ENCODE measurements at regions not wholly inside any gene's neighbourhood (a gene's known extent, or its start where the extent isn't known, plus 50 kb on each side); places are given as distances from the start of the nearest gene placed in this dataset.
A peak's percentile ranks its signal among the peaks of the same experiment; 100 is the strongest.

- Mint-ChIP-seq H3K36me3 (ENCODE audit: unreplicated experiment) (no peaks in the 10 kb centered on the region), H3K27ac (ENCODE audit: unreplicated experiment) (no peak overlapping the region), H3K9me3 (ENCODE audit: unreplicated experiment) (no peaks in the 10 kb centered on the region), H3K4me3 (ENCODE audit: unreplicated experiment) (no peak overlapping the region), H3K27me3 (ENCODE audit: unreplicated experiment) (peaks cover 2% of the 10 kb centered on the region), H3K4me1 (ENCODE audit: unreplicated experiment) (no peaks in the 10 kb centered on the region)
- peak; percentile 16 for TF ChIP-seq CTCF (IDR thresholded peaks at IDR 0.05)
- no peak for DNase-seq (ENCODE audit: extremely low spot score, unreplicated experiment)
These were observed 482.8 kb upstream of the TBX3 start for GRCh38 chr12:115166698-115167315.

- no peaks in the 10 kb centered on the region for H3K4me1 Mint-ChIP-seq (ENCODE audit: unreplicated experiment)
- no peaks in the 10 kb centered on the region for H3K9me3 Mint-ChIP-seq (ENCODE audit: unreplicated experiment)
- H3K4me3 Mint-ChIP-seq (ENCODE audit: unreplicated experiment): no peak overlapping the region
- no peak overlapping the region for H3K27ac Mint-ChIP-seq (ENCODE audit: unreplicated experiment)
- H3K36me3 Mint-ChIP-seq (ENCODE audit: unreplicated experiment): no peaks in the 10 kb centered on the region
- no peaks in the 10 kb centered on the region for H3K27me3 Mint-ChIP-seq (ENCODE audit: unreplicated experiment)
- no peak for TF ChIP-seq CTCF (IDR thresholded peaks at IDR 0.05)
- DNase-seq (ENCODE audit: extremely low spot score, unreplicated experiment): no peak
These were observed 479.7 kb upstream of the TBX3 start for GRCh38 chr12:115163710-115164109.

GRCh38 chr12:115160271-115161128 is 476.5 kb upstream of the TBX3 start:
- no peak for TF ChIP-seq CTCF (IDR thresholded peaks at IDR 0.05)
- Mint-ChIP-seq H3K4me3 (ENCODE audit: unreplicated experiment) (no peak overlapping the region), H3K27me3 (ENCODE audit: unreplicated experiment) (no peaks in the 10 kb centered on the region), H3K27ac (ENCODE audit: unreplicated experiment) (no peak overlapping the region), H3K36me3 (ENCODE audit: unreplicated experiment) (no peaks in the 10 kb centered on the region), H3K4me1 (ENCODE audit: unreplicated experiment) (no peaks in the 10 kb centered on the region), H3K9me3 (ENCODE audit: unreplicated experiment) (no peaks in the 10 kb centered on the region)
- DNase-seq (ENCODE audit: extremely low spot score, unreplicated experiment): no peak

DNA sequence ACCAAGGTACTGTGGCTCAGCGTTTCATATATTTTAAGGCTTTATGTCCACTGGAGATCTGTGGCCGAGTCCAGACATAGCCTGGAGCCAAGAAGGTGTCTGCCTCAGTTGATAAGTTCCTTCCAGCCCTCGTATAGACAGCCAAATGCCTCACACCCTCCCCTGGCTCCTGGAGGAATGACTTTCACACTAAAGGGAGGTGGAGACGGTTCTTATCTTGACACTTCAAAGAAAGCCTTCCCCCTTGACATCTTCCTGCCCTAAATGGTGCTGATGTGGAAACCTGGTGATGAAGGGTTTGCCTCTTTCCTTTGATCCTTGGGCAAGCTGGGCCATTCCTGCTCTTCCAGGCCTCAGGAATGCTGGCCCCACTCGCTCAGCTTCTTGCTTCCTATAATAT is 474.8 kb upstream of the TBX3 start:
- peaks cover 4% of the 10 kb centered on the region for H3K9me3 Mint-ChIP-seq (ENCODE audit: unreplicated experiment)
- no peaks in the 10 kb centered on the region for H3K27me3 Mint-ChIP-seq (ENCODE audit: unreplicated experiment)
- no peak overlapping the region for H3K27ac Mint-ChIP-seq (ENCODE audit: unreplicated experiment)
- H3K36me3 Mint-ChIP-seq (ENCODE audit: unreplicated experiment): no peaks in the 10 kb centered on the region
- DNase-seq (ENCODE audit: extremely low spot score, unreplicated experiment): no peak
- TF ChIP-seq CTCF (IDR thresholded peaks at IDR 0.05): no peak
- H3K4me1 Mint-ChIP-seq (ENCODE audit: unreplicated experiment): no peaks in the 10 kb centered on the region
- no peak overlapping the region for H3K4me3 Mint-ChIP-seq (ENCODE audit: unreplicated experiment)
